SK-N-SH (cell line): ENCODE measurements at regions not wholly inside any gene's neighbourhood (a gene's known extent, or its start where the extent isn't known, plus 50 kb on each side); places are given as distances from the start of the nearest gene placed in this dataset.

Experiments
- CTCF ChIA-PET: fragments of 300-600, 350-600 bp; formaldehyde crosslinking; extraction: SDS; loops from one replicate; lab custom pipeline; 2021; lab: Yijun Ruan, JAX
- POLR2A ChIA-PET: fragments of 350-600 bp; sonication (Branson Sonifier 250); formaldehyde crosslinking; extraction: SDS; loops from one replicate; lab custom pipeline; 2020; ENCODE audit warnings: antibody characterized with exemption, inconsistent platforms; lab: Yijun Ruan, JAX
- DNase-seq: peaks from one replicate; pipeline ENCODE4 v3.0.0; 2012
- H2AFZ ChIP-seq: fragments of 200-600 bp; sonication (generic); 2 replicates; pipeline ENCODE4 v1.8.1; 2016; ENCODE audit warnings: antibody characterized with exemption, mild to moderate bottlenecking, low read depth
- H3F3A ChIP-seq: fragments of 200-600 bp; sonication (generic); replicated peaks from 2 replicates; pipeline ENCODE3; 2016; ENCODE audit warnings: antibody characterized with exemption, mild to moderate bottlenecking; ENCODE audit not compliant: insufficient read depth
- H3K27ac ChIP-seq, 2 experiments: fragments of 200-500 bp in 1 of 2; fragments of 200-600 bp in 1 of 2; sonication (Bioruptor generic) in 1 of 2; sonication (generic), shearing (Covaris generic) in 1 of 2; 2 replicates each; pipeline versions ENCODE4 v1.5.1 to v1.6.1; 2014 to 2016; ENCODE audit warnings: low read depth in 2 of 2, inconsistent platforms in 1 of 2, low read length in 1 of 2, mild to moderate bottlenecking in 1 of 2, mixed read lengths in 1 of 2
- H3K27me3 ChIP-seq: fragments of 200-600 bp; sonication (generic), shearing (Covaris generic); 2 replicates; pipeline ENCODE4 v1.6.1; 2016; ENCODE audit warnings: mixed run types; ENCODE audit not compliant: insufficient read depth
- H3K36me3 ChIP-seq, 2 experiments: fragments of 200-500 bp in 1 of 2; fragments of 200-600 bp in 1 of 2; sonication (Bioruptor generic) in 1 of 2; sonication (generic) in 1 of 2; replicated peaks in 1 of 2; 2 replicates each; pipeline versions ENCODE3 to v1.5.1; 2014 to 2016; ENCODE audit warnings: low read length in 1 of 2, mild to moderate bottlenecking in 1 of 2; ENCODE audit not compliant: insufficient read depth in 2 of 2, control insufficient read depth in 1 of 2
- H3K4me1 ChIP-seq, 2 experiments: fragments of 200-500 bp in 1 of 2; fragments of 200-600 bp in 1 of 2; sonication (Bioruptor generic) in 1 of 2; sonication (generic), shearing (Covaris generic) in 1 of 2; 2 replicates each; pipeline versions ENCODE4 v1.5.1 to v1.6.1; 2014 to 2016; ENCODE audit warnings: low read depth in 1 of 2, low read length in 1 of 2, mixed run types in 1 of 2; ENCODE audit not compliant: insufficient read depth in 2 of 2, control insufficient read depth in 1 of 2
- H3K4me2 ChIP-seq: fragments of 200-600 bp; sonication (generic), shearing (Covaris generic); 2 replicates; pipeline ENCODE4 v1.6.1; 2017; ENCODE audit warnings: mixed run types
- H3K4me3 ChIP-seq, 2 experiments: fragments of 200-500 bp in 1 of 2; fragments of 200-600 bp in 1 of 2; sonication (Bioruptor generic) in 1 of 2; sonication (generic), shearing (Covaris generic) in 1 of 2; 2 replicates each; pipeline versions ENCODE4 v1.5.1 to v1.8.1; 2014 to 2016; ENCODE audit warnings: low read depth in 2 of 2, inconsistent platforms in 1 of 2, low read length in 1 of 2, mild to moderate bottlenecking in 1 of 2, mixed read lengths in 1 of 2, moderate library complexity in 1 of 2
- H3K79me2 ChIP-seq: fragments of 200-600 bp; sonication (generic); 2 replicates; pipeline ENCODE4 v1.8.1; 2017; ENCODE audit warnings: mild to moderate bottlenecking; ENCODE audit not compliant: insufficient read depth
- H3K9ac ChIP-seq: fragments of 200-600 bp; sonication (generic); 2 replicates; pipeline ENCODE4 v1.6.1; 2017; ENCODE audit warnings: mixed run types
- H3K9me2 ChIP-seq: fragments of 200-600 bp; sonication (generic); 2 replicates; pipeline ENCODE4 v1.6.1; 2017; ENCODE audit warnings: mixed run types
- H3K9me3 ChIP-seq: fragments of 200-600 bp; sonication (generic); 2 replicates; pipeline ENCODE4 v1.6.1; 2017; ENCODE audit warnings: mixed run types, mild to moderate bottlenecking, moderate library complexity
- H4K20me1 ChIP-seq: fragments of 200-600 bp; sonication (generic); 2 replicates; pipeline ENCODE4 v1.6.1; 2017; ENCODE audit warnings: mild to moderate bottlenecking, mixed run types; ENCODE audit not compliant: insufficient read depth
- CTCF ChIP-seq: fragments of 200-600 bp; sonication (generic); IDR thresholded peaks from 2 replicates; pipeline ENCODE4 v1.6.1; 2017; ENCODE audit warnings: antibody characterized with exemption, mild to moderate bottlenecking, moderate library complexity
- EP300 ChIP-seq, 2 experiments: IDR thresholded peaks; 2 replicates each; pipeline versions ENCODE4 v1.4.0 to v1.6.1; 2012; ENCODE audit warnings: borderline replicate concordance in 1 of 2, low read depth in 1 of 2, low read length in 1 of 2
- FOSL2 ChIP-seq: IDR thresholded peaks from 2 replicates; pipeline ENCODE4 v1.4.0; 2012; ENCODE audit warnings: low read depth, mild to moderate bottlenecking, moderate library complexity, borderline replicate concordance
- FOXJ3 ChIP-seq: sonication (generic); formaldehyde crosslinking; IDR thresholded peaks from 2 replicates; pipeline ENCODE4 v1.5.1; 2020; ENCODE audit warnings: mild to moderate bottlenecking, missing genetic modification reagents
- GATA2 ChIP-seq: sonication (generic); formaldehyde crosslinking; IDR thresholded peaks from 2 replicates; pipeline ENCODE4 v1.5.0; 2020; ENCODE audit warnings: mild to moderate bottlenecking, missing genetic modification reagents
- JUND ChIP-seq: IDR thresholded peaks from 2 replicates; pipeline ENCODE4 v1.4.0; 2012
- MEF2A ChIP-seq: IDR thresholded peaks from 2 replicates; pipeline ENCODE4 v1.4.0; 2012; ENCODE audit warnings: low read depth, borderline replicate concordance
- MXI1 ChIP-seq: IDR thresholded peaks from 2 replicates; pipeline ENCODE4 v1.6.1; 2012; ENCODE audit warnings: mild to moderate bottlenecking, low read depth, low read length, improper control_type of control experiment
- RXRA ChIP-seq: IDR thresholded peaks from 2 replicates; pipeline ENCODE4 v1.4.0; 2012; ENCODE audit warnings: low read depth, mild to moderate bottlenecking, borderline replicate concordance
- SMC3 ChIP-seq: IDR thresholded peaks from 2 replicates; pipeline ENCODE4 v1.6.1; 2012; ENCODE audit warnings: low read depth, low read length, improper control_type of control experiment
- TAF1 ChIP-seq: IDR thresholded peaks from 2 replicates; pipeline ENCODE4 v1.6.1; 2012; ENCODE audit warnings: low read depth, mild to moderate bottlenecking, low read length, moderate library complexity, borderline replicate concordance
- TEAD4 ChIP-seq: IDR thresholded peaks from 2 replicates; pipeline ENCODE4 v1.4.0; 2012; ENCODE audit warnings: mild to moderate bottlenecking, borderline replicate concordance; ENCODE audit not compliant: insufficient read depth
- USF1 ChIP-seq: IDR thresholded peaks from 2 replicates; pipeline ENCODE4 v1.4.0; 2012; ENCODE audit warnings: low read depth, borderline replicate concordance
- USF2 ChIP-seq: fragments of 150-350 bp; IDR thresholded peaks from 2 replicates; pipeline ENCODE4 v1.6.1; 2017; ENCODE audit warnings: antibody characterized with exemption, low read length, low read depth, borderline replicate concordance
- WGBS: methylation state at CpG from one replicate; pipeline ENCODE4 v1.1.6; 2017; ENCODE audit warnings: low lambda C conversion rate; 5-methylcytosine and 5-hydroxymethylcytosine counted together
- TF ChIP-seq, protein P1 (sequence below): IDR thresholded peaks from 2 replicates; pipeline ENCODE4 v1.4.0; 2012; ENCODE audit warnings: low read depth
- TF ChIP-seq, protein P2 (sequence below): IDR thresholded peaks from 2 replicates; pipeline ENCODE4 v1.4.0; 2012; ENCODE audit warnings: low read depth, borderline replicate concordance

DNA sequence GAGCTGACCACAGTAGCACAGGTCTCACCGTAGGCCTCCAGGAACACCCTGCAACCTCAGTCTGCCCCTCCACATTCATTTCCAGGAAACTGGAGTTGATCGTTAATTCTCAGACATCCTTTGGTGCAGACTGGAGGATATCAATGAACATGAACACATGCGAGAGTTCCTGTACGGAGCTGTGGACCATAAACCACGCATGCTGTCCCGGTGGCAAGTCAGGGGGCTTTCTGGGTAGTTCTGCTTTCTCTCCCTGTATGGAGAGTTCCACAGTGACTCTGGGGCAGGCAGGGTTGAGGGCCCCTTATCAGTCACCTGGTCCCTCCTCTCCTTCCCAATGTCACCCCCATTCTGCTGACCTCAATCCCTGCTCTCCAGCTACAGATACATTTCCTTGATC, 55.5 kb upstream of the URI1 start:
- H3K4me2 ChIP-seq = no peak overlapping the region
- no peaks in the 10 kb centered on the region for H4K20me1 ChIP-seq
- H3K36me3 ChIP-seq = no peaks in the 10 kb centered on the region
- H3K4me1 ChIP-seq = peaks cover 0 to 6% of the 10 kb centered on the region in 2 experiments; a peak in 1 of 4 replicates
- H3K9me2 ChIP-seq = no peaks in the 10 kb centered on the region
- no peak overlapping the region for H3K27ac ChIP-seq
- no peaks in the 10 kb centered on the region for H3K27me3 ChIP-seq
- ChIA-PET POLR2A (no interaction called here), CTCF (interaction anchor here (1.0 to 3.4 kb wide), 7 partner anchors 13 to 170 kb away, joined by 3 to 17 read pairs (median 4); partner anchors contain the start of gene URI1)
- no peaks in the 10 kb centered on the region for H3K79me2 ChIP-seq
- H3F3A ChIP-seq = no peaks in the 10 kb centered on the region
- 86% methylated on average over 6 of the region's 6 CpGs for WGBS
- no peak for TF ChIP-seq MEF2A
- no peak for TF ChIP-seq JUND
- no peak for TF ChIP-seq TEAD4
- TF ChIP-seq USF1 = no peak
- no peak for TF ChIP-seq RXRA
- TF ChIP-seq EP300 (IDR thresholded peaks at IDR 0.05; ENCODE audit: borderline replicate concordance in 1 of 2, low read depth in 1 of 2, low read length in 1 of 2) = no peak
- no peak for TF ChIP-seq USF2
- no peak for TF ChIP-seq GATA2 (CRISPR knock-in tag)
- no peak for TF ChIP-seq FOSL2
- no peak for TF ChIP-seq TAF1
- TF ChIP-seq, protein P1, sequence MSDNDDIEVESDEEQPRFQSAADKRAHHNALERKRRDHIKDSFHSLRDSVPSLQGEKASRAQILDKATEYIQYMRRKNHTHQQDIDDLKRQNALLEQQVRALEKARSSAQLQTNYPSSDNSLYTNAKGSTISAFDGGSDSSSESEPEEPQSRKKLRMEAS = no peak
- no peak for TF ChIP-seq MXI1
- TF ChIP-seq FOXJ3 (CRISPR knock-in tag) = no peak
- TF ChIP-seq SMC3 = no peak
- no peak for TF ChIP-seq CTCF
- TF ChIP-seq, protein P2, sequence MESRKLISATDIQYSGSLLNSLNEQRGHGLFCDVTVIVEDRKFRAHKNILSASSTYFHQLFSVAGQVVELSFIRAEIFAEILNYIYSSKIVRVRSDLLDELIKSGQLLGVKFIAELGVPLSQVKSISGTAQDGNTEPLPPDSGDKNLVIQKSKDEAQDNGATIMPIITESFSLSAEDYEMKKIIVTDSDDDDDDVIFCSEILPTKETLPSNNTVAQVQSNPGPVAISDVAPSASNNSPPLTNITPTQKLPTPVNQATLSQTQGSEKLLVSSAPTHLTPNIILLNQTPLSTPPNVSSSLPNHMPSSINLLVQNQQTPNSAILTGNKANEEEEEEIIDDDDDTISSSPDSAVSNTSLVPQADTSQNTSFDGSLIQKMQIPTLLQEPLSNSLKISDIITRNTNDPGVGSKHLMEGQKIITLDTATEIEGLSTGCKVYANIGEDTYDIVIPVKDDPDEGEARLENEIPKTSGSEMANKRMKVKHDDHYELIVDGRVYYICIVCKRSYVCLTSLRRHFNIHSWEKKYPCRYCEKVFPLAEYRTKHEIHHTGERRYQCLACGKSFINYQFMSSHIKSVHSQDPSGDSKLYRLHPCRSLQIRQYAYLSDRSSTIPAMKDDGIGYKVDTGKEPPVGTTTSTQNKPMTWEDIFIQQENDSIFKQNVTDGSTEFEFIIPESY = no peak
- DNase-seq = no peak
- no peaks in the 10 kb centered on the region for H3K9me3 ChIP-seq
- H2AFZ ChIP-seq = no peak overlapping the region
- H3K9ac ChIP-seq = no peak overlapping the region
- no peak overlapping the region for H3K4me3 ChIP-seq
